Glomerular visceral epithelial cell (primary cell): ENCODE measurements at regions not wholly inside any gene's neighbourhood (a gene's known extent, or its start where the extent isn't known, plus 50 kb on each side); places are given as distances from the start of the nearest gene placed in this dataset.

Source experiments
- DNase-seq: peaks from one replicate; pipeline ENCODE4 v3.0.0-alpha.2; 2016; ENCODE audit errors: extremely low spot score

GRCh38 chr3:35484929-35485530, 154.3 kb upstream of the ARPP21 start:
- no peak for DNase-seq

GRCh38 chr3:35486295-35486694, 153.0 kb upstream of the ARPP21 start:
- DNase-seq = no peak

- no peak for DNase-seq
Observed at GRCh38 chr3:35487376-35487775, 151.9 kb upstream of the ARPP21 start.

- no peak for DNase-seq
Observed at GRCh38 chr3:35488526-35488925, 150.8 kb upstream of the ARPP21 start.

GRCh38 chr3:35492841-35493240, 146.5 kb upstream of the ARPP21 start:
- no peak for DNase-seq

GRCh38 chr3:35498506-35499210, 140.7 kb upstream of the ARPP21 start:
- no peak for DNase-seq

- peak; percentile 44 for DNase-seq
Observed at GRCh38 chr3:35500641-35501350, 138.5 kb upstream of the ARPP21 start.

- DNase-seq = no peak
Observed at GRCh38 chr3:35502699-35503098, 136.6 kb upstream of the ARPP21 start.

- no peak for DNase-seq
Observed at GRCh38 chr3:35505181-35505580, 134.1 kb upstream of the ARPP21 start.

GRCh38 chr3:35505772-35506171, 133.6 kb upstream of the ARPP21 start:
- no peak for DNase-seq

- DNase-seq = no peak
Observed at GRCh38 chr3:35519936-35520335, 119.4 kb upstream of the ARPP21 start.

GRCh38 chr3:35521196-35521595, 118.1 kb upstream of the ARPP21 start:
- no peak for DNase-seq

- DNase-seq = no peak
Observed at GRCh38 chr3:35522450-35522849, 116.9 kb upstream of the ARPP21 start.

- DNase-seq = no peak
Observed at GRCh38 chr3:35523074-35523473, 116.3 kb upstream of the ARPP21 start.

- DNase-seq = peak; percentile 53
Observed at GRCh38 chr3:35523838-35524237, 115.5 kb upstream of the ARPP21 start.

GRCh38 chr3:35524856-35525255, 114.5 kb upstream of the ARPP21 start:
- DNase-seq = peak; percentile 85

- peak; percentile 25 for DNase-seq
Observed at GRCh38 chr3:35528728-35529127, 110.6 kb upstream of the ARPP21 start.

- no peak for DNase-seq
Observed at GRCh38 chr3:35529337-35529736, 110.0 kb upstream of the ARPP21 start.

- DNase-seq = no peak
Observed at GRCh38 chr3:35537265-35537664, 102.1 kb upstream of the ARPP21 start.

GRCh38 chr3:35544976-35545375, 94.3 kb upstream of the ARPP21 start:
- no peak for DNase-seq

GRCh38 chr3:35549690-35550089, 89.6 kb upstream of the ARPP21 start:
- no peak for DNase-seq

GRCh38 chr3:35562141-35562540, 77.2 kb upstream of the ARPP21 start:
- no peak for DNase-seq

GRCh38 chr3:35565048-35565447, 74.3 kb upstream of the ARPP21 start:
- DNase-seq = no peak
